NCI-H187 (cell line): ENCODE measurements at regions not wholly inside any gene's neighbourhood (a gene's known extent, or its start where the extent isn't known, plus 50 kb on each side); places are given as distances from the start of the nearest gene placed in this dataset.

Experiments used
- DNase-seq, 2 experiments: peaks; one replicate each; lab custom pipeline; 2025; lab: John Stamatoyannopoulos, UW

DNA sequence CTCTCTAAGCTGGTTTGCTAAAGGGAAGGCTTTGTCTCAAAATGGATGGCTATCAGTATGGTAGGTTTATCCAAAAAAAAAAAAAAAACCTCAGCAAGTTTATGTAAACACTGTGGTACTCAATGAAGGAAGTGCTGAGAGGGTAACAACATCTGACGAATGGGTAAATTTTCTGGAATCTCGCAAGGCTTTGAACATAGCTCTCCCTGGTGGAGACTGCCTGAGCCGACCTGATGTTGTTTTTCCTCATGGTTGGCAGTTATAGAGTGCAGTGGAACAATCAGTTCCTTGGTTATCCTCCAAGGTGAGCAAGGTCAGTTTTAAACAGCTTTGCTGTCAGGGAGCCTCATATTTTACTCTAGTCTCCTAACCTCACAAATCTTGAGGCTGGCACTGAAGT is 94.6 kb downstream of the ZPLD1 start:
- no peak for DNase-seq

DNA sequence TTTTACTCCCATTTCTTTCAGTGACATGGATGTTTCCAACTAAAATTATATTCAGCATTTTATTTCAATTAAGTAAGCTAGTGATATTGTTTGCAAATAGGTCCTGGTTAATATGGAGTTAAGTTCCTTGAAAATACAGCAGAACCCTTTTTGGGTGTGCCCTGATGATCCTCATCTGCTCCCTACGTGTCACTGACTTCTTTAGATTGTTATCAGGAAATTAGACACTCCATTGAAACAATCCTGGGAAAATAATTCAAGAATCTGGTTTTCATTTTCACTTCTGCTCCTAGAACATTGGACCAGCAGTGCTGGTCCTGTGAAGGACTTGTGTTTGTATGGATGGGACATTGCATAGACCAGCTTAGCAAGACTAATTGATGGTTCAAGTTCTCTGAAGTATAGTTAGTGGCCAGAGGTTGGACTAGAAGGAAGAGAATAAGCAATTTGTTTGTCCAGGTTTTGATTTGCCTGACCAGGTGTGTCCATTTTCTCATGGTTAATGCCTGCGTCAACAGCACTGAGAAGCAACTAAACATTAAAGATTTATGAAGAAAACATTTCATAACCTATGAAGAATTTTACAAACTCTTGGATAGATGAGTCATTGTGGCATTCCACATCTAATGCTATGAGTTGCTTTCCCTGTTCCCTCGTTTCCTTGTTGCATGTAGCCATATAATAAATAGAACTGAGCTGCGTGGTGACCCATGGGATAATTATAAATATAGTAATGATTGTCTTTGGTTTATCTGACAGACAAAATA is 95.8 kb downstream of the ZPLD1 start:
- no peak for DNase-seq

DNA sequence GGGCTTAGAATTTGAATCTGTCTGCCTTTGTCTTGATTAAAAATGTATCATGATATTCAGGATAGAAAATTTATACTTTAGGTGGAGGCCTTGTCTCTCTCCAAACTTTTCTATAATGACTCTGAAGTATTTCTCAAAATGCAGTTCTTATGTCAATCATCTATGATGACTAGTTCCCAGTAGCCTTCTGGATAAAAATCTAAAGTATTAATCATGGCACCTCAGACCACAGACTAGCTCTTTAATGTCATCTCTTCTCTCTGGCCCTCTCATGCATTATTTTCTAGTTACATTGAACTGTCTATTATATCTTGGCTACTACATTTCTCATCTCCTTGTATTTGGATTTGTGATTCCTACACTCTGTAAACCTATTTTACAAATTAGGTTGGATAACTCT is 96.9 kb downstream of the ZPLD1 start:
- DNase-seq: no peak

DNA sequence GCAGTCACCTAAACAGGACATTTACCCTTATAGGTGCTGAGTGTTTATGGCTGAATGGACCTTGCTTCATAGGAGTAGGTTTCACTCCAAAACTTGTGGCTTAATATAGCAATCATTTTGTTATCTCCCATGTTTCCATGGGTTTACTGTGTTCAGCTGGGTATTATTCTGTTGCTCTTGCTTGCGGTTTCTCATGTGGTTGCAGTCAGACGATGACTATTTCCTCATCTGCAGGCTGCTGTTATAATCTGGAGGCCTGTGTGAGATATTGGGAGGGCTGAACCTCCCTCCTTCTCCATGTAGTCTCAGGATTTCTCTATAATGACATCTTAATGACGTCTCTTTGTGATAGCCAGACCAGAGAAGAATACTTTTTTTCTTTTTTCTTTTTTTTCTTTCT is 98.1 kb downstream of the ZPLD1 start:
- no peak for DNase-seq

DNA sequence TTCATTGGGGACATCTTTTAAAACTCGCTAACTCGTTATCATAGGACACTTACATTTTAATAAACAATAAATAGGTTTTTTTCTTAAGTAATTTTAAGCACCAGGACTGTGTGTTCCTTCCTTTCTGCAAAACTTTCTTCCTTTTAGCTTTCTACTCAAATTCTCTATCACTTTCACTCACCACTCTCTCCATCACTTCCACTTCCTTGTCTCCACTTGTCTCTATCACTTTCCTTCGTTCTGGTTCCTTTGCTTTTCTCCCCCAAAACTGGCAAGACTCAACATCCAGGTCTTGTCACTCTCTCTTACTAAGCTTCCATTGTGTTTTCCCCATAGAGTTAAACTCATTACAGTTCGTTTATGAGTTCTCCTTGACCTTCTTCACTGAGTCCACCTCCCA is 99.0 kb downstream of the ZPLD1 start:
- DNase-seq: no peak

DNA sequence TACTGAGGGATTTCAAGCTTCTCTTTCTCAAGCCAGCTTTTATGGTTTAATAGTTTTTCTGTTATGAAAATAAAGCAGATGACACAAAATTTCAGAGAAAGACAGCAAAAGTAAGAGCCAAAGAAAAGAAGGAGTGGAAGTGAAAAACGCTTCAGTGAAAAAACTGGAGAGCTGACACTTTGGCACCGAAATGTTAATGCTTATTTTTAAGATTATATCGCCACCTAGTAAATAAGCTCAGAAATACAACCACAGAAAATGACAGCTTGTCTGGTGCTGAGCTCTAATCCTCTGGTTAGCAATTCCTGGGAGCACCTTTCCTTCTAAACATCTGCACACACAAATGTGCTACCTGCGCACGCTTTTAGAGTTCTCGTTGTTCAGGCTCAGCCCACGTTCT is 101.6 kb downstream of the ZPLD1 start:
- DNase-seq: no peak

DNA sequence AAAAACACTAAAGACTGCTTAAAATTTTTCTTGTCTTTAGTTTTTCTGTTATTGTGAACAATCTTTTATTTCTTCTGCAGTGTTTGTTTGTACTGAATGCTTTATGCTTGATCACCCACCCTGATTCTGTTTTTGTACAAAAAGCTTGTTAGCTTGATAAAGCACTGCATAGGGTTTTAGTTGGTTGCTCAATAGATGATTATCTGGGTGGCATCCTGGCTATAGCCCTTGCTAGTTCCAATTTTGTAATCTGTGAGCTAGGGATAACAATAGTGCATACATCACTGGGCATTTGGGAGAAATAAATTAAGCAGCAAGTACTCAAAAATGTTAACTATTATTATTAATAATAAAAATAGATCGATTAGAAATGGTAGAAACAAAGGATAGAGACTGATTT is 102.3 kb downstream of the ZPLD1 start:
- no peak for DNase-seq

DNA sequence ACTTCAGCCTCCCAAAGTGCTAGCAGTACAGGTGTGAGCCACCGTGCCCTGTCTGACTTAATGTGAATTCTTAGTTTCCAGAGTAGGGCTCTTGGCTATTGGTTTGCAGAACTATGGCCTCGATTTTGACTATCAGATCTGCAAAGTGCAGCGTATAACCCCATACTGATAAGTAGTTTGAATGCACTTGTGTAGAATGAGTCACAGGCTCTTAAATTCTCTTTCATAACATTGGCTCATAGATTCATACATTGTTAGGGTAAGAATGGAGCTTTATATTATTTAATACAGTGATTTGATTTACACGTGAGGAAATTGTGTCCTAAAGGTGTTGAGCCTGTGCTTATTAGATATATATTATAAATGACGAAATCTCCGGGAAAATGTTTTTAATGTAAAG is 109.9 kb downstream of the ZPLD1 start:
- DNase-seq: no peak

DNA sequence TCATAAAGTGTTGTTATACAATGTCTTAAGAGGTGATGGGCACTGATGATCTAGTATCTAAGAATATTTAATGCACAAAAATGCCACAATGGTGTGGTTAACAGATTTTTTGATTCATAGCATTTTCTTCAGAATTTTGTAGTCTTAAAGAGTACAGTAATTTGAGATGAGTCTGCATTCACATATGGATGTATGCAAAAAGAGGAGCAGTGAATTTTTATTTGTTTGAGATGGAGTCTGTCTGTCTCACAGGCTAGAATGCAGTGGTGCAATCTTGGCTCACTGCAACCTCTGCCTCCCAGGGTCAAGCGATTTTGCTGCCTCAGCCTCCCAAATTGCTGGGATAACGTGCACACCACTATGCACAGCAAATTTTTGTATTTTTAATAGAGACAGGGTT is 110.5 kb downstream of the ZPLD1 start:
- DNase-seq: no peak

DNA sequence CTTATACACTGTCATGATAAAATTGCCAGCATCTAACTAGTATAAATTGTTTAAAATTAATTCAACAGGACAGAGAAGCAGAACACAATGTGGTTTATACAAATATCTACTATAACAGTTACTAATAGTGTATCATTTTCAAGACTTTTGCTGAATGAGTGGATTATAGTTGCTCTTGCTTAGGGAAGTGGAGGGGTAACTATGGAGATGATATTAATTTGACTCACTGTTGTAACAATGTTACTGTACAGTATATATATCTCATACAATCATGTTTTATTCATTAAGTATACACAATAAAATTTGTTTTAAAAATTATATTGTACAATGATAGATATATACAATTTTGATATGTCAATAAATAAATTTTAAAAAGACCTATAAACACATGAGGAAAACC is 119.1 kb downstream of the ZPLD1 start:
- no peak for DNase-seq

DNA sequence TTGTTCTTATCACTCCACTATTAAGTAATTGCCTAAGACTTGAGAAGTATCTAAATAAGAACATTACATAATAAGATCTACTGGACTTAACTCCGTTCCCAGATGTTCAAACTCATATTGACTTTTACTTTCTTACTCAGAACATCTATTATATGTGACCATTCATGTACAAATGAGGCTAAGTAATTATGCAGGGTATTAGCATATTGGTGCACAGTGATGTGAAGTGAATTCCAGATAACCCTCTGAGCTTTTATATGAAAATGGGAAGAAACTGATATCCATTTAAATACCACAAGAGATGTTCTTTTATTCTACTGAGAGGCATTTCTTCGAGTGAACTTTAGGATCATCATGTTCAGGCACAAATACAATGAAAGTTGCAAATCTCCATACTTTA is 135.7 kb downstream of the ZPLD1 start:
- no peak for DNase-seq

DNA sequence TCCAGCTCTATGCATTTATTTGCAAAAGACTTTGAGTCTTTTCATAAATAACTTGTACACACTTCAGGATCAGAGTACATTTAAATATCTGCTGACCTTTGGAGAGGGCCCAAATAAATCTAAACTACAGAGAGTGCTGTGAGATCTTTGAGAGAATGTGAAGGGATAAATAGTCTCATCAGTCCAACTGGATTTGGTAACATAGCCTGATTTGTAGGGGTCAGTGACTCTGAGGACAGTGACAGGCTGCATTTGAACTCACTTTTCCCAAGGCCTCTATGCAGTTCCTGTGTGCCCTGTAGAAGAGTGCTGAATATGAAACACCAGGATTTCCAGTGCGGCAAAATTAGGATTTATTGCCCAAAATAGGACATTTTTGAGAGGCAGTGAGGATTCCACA is 136.2 kb downstream of the ZPLD1 start:
- no peak for DNase-seq

DNA sequence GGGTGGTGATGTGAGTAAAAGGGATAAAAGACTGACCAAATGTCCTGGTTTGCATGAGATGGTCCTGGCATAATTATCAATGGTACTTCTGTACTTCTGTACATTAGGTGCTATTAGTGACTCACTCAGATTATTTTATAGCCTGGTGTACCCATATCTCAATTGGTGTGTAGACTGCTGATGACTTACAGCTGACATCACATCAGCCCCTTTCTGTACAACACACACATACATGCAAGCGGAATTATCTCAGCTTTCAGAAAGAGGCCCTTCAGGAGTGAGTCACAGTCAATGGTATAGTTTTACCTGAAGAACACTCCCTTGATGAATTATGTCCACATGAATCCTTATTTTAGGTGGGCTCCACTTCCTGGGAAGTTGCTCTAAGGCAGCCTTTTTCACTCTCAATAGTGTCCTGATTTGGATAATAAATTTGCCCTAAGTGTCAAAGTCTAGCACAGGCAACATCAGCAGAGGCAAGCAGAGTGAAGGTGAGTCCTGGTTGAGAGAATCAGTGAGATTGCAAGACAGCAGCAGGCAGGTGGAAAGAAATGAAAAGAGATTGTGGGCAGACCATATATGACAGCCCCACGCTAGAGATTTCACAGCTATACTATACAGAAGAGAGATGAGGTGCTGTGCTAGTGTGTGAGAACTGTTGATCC is 137.0 kb downstream of the ZPLD1 start:
- DNase-seq: no peak

DNA sequence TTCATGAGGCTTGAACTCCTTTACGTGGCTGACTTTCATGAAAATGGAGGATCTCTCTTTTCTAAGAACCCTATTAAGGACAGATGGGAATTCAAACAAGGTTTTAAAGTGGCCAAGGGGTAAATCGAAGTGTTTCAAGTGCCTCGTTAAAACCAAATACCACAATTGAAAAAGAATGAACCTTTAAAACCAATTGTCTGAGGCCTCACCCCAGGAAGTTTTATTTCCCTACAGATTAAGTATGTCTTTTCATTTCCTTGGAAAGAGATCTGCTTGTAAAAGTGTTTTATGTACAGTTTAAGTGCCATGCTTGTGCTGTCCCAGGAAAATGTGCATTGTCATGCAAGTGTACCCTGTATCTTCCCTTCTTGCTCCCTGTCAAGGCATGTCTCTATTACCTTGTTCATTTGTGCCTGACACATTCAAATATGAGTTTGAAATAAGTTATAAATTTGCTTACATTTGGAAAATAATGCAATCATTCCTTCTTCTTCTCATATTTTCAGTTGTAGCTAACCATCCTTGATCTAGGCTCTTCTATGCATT is 138.7 kb downstream of the ZPLD1 start:
- peak in 1 of 2 experiments; percentile 9 for DNase-seq

DNA sequence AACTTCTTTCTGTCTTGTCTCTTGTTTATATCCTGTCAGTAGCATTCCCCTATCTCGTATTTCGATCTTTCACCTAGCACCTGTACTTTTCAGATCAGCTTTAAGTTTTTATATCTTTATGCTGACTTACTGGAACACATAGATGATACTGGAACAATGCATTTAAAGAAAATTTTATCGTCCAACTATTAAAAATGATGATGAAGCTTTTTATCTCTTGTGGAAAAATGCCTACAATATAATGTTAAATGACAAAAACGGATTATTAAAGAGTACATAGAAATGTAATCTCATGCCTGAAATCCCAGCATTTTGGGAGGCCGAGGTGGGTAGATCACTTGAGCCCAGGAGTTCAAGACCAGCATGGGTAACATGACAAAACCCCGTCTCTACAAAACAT is 139.5 kb downstream of the ZPLD1 start:
- DNase-seq: no peak

DNA sequence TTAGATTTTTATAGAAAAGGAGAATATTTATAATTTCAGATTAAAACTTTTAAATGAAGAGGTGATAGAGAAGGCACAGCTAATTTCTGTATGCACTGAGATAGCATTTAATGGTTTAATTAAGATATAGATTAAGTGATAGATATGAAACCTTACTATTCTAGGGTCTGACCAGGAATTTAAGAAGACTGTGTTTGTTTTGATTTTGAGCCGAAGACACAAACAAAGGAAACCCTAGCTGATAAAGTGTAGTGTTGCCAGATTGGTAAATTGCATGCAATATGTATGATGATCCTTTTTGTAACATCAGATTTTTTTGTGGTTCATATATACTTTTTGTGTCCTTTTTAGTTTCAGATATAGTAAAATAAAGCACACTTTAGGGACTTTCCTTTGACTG is 141.8 kb downstream of the ZPLD1 start:
- no peak for DNase-seq

DNA sequence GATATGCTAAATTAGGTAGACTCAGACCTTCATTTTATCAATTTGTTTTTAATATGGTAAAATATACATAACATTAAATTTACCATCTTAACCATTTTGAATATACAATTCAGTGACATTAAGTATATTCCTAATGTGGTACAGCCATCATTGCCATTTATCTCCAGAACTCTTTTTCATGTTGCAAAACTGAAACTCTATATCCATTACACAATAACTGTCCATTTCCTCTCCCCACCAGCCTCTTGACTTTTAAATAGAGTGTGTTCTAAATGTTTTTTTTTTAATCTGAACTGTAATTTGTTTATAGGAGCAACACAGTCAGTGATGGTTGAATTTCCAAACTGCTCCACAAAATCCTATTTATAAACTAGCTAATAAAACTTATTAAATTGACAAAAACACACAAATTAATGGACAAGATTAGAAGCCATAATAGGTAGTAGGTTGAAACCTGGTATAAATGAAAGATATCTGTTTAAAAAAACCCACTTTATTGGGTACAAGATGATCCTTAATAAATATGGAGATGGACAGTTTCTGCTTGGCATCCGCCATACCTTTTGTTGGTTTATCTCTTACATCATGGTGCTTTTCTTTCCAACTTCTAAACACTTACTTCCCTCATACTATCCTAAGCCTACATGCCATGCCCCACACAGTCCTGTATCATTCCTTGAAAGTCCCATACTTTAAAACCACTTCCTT is 142.4 kb downstream of the ZPLD1 start:
- DNase-seq: no peak

DNA sequence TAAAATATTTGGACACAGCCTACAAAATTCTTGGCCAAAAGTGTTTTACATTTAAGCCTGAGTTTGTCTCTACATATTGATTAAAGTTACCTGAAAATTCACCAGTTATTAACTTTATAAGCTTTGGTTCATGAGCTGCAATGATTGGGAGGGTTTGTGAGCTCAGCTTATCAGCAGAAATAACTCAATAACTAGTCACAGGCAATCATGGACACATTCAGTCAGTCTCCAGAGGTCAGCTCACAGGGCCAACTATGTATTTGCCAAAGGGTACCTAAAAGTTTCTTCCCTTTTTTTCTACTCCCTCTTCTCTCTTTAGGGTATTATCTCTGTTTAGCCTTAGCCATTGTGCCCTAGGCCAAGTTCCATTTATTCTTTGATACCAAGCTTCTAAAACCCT is 145.9 kb downstream of the ZPLD1 start:
- no peak for DNase-seq

DNA sequence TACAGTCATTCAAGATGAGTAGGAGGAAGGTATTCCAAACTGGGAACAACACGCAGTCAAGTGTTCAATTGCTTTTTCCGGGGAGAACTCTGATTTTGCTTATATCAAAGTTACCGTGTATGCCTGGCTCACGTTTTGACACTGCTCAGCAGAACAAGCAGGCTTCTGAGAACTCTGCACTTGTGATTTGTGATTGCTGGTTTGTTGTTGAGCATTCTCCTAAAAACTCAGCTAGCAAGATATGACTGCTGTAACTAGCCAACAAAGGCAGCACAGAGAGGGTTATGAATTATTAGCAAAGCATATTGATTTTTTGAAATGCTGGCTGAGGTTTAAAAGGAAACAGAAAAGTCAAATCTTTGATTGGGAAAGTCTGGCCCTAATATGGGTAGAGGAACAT is 151.7 kb downstream of the ZPLD1 start:
- no peak for DNase-seq

DNA sequence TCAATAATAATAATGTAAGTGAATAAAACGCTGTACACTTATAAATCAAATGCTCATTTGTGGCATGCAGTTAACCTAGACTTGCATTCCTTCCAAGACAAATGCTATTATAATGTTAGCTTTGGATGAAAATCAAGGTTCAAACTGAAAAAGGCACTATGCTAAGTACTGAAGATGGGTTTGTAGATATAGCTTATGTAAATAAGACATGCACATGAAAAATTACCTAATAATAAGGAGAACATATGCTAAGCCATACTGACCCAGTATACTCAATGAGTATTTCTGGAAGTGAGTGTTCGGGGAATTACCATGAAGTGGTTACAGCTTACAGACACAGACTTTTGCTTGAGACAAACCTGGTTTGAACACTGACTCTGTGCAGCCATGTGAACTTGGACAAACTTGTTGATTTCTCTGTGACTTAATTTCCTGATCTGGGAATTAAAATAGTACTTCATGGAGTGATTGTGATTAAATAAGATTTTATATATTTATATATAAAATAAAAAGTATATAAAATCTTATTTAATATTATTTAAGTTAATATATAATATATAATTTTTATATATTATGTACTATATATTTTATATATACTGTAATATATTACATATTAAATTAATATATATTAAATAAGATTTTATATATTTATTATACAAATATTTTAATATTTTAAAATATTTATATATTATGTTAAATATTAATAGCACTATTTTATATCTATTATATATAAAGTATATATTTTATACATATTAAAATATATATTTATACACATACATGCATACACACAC is 159.2 kb downstream of the ZPLD1 start:
- DNase-seq: no peak

DNA sequence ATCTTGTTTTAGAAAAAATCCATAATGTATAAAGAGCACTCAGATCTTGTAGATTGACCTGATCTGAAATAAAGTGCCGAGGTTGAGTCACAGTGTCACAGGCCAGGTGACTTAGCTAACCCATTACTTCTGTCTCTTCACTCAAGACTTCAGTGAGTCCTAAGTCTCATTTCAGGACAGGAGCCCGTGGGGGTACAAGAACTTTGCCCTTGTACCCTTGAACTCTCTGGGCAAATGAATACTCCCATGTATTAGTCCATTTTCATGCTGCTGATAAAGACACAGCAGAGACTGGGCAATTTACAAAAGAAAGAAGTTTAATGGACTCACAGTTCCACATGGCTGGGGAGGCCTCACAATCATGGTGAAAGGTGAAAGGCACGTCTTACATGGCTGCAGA is 160.2 kb downstream of the ZPLD1 start:
- DNase-seq: no peak
